GM12874 (cell line): ENCODE measurements at regions not wholly inside any gene's neighbourhood (a gene's known extent, or its start where the extent isn't known, plus 50 kb on each side); places are given as distances from the start of the nearest gene placed in this dataset.

Experiments used
- CTCF ChIP-seq: IDR thresholded peaks from 2 replicates; pipeline ENCODE4 v1.5.1; 2011; ENCODE audit warnings: low read depth, mild to moderate bottlenecking, control low read depth, low read length, moderate library complexity; ENCODE audit not compliant: insufficient read depth

GRCh38 chr11:111438168-111438567 is 59.1 kb upstream of the POU2AF1 start:
- no peak for TF ChIP-seq CTCF

GRCh38 chr11:111435046-111435698 is 56.1 kb upstream of the POU2AF1 start:
- no peak for TF ChIP-seq CTCF

- TF ChIP-seq CTCF = peak; percentile 76
Measured at GRCh38 chr11:111429066-111429506, 50.0 kb upstream of the POU2AF1 start.
